Activated CD4-positive, CD25-positive, alpha-beta regulatory T cell treated with anti-CD3 and anti-CD28 coated beads, Interleukin-2, amount 50 U/mL, for 16 hours (primary cell): ENCODE measurements at regions not wholly inside any gene's neighbourhood (a gene's known extent, or its start where the extent isn't known, plus 50 kb on each side); places are given as distances from the start of the nearest gene placed in this dataset.
"Not testable (repeated sequence)": the region's sequence is repeated elsewhere in the genome, so short reads cannot be mapped to it uniquely, and the experiment has no call there.

Source experiments
- DNase-seq: peaks from one replicate; pipeline ENCODE4 v3.0.0-alpha.2; 2020; ENCODE audit warnings: low read depth, low spot score

DNA sequence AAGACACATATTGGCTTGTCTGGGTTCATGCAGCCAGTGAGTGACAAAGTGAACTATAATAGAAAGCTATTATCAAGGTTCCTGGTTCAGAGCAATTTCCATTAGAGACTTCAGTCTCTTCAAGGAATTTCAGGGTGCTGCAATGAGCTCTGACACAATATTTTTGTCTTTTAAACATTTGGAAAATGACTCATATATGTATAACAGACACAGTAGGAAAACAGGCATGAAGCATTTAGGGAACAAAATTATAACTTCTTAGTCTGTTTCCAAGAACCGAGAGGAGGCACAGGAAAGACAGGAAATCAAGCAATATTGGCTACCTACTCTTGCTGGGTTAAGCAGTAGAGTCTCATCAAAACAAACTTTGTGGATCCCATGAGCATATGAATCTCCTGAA is 170.4 kb downstream of the PTPRC start:
- no peak for DNase-seq

DNA sequence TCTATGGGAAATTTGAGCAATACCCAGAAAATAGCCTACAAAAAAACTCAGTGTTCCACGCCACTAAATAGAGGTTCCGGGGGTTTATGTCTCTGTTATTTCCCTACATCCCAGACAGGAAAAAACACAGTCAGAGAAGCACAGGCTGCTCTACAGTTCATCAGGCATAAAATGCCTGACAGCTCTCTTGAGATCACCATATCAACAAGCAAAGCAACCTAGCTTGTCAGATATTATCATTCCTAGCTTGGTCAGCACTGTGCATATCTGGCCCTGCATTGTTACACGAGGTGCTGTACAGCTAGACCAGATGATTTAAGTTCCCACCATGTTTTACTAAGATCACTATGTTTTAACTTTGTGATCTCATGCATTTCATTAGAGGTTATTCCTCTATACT is 172.6 kb downstream of the PTPRC start:
- no peak for DNase-seq

- no peak for DNase-seq
Measured at GRCh38 chr1:198823626-198824025, 184.8 kb downstream of the PTPRC start.

DNA sequence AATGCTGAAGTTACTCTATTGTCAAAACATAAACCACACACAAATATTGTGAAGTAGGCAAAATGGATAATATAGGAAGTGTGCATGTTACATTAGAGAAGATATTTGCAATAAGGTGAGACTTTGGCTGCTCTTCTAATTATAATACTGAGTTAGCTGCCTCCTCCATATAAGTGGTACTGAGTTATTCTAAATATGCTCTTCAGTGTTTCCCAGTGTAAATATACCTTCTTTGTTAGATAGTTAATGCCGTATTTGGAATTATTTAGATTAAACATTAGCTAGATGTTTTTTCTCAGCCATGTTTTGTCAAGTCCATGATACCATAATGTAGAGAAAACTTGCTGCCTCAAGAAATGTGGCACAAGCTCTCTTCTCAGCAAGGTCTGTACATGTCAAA is 186.4 kb downstream of the PTPRC start:
- no peak for DNase-seq

DNA sequence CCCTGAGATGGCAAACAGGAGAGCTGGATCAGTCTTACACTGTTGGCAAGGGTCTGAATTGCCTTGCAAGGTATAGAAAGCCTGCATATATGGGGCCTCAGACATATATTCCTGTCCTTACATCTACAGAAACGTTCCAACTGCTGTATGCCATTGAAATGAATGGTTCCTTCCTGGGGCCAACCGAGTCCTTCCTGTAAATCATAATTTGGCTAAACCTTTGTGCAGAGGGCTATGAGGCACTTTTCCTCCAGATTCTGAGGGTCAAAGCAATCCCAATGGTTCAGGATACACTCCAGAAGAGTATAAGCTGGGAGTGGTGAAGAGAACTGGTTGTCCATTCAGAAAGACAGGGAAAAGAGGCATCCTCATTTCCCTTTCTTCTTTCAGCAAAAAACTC is 190.5 kb downstream of the PTPRC start:
- no peak for DNase-seq

GRCh38 chr1:198829944-198830343 is 191.1 kb downstream of the PTPRC start:
- no peak for DNase-seq

DNA sequence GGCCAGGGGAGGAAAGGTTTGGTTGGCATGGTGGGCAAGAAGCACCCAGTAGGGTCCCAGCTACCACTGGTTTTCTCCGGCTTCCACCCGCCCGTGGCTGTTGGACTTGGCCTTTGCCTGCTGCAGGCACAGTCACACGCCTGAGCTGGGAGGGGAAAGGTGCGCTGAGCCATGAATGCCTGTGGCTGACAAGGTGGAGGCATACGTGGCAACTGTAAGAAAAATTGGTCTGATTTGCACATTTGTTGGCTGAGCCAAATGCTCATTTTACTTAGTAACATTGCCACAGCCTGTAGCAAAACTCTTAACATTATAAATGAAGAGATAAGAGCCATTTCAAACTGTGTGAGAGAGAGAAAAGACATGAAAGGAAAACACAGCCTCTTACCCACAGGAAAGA is 191.6 kb downstream of the PTPRC start:
- no peak for DNase-seq

DNA sequence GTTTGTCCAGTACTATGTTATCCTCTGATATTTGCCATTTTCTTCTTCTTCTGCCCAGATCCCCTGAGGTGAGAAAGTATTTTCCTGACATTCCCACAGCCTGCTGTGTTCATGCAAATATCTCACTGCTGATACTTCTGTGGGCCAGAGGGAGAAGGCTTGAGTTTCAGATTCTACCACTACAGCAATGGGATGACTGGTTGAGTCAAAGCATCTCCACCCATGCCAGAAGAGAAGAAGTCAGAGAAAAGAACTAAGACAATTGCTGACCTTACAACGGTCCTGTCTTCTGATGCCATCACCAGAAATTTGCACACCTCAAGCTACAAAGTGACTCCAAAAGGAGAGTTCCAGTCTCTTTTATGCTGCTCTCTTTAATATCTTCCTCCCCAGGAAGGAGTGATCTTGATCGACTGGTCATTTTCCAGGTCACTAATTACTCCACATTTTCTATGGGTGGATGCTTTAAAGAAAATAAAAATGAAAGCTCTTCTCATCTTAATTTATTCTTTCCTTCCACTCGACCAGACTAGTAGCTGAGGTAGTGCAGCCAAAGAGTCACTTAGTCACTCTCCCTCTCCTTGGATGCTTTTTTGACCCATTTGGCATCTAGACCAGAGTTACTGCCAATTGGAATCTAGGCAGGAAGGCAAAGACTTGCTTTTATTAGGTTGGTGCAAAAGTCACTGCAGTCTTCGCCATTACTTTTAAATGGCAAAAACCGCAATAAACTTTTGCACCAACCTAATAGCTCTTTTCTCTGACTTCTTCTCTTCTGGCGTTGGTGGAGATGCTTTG is 195.1 kb downstream of the PTPRC start:
- no peak for DNase-seq

DNA sequence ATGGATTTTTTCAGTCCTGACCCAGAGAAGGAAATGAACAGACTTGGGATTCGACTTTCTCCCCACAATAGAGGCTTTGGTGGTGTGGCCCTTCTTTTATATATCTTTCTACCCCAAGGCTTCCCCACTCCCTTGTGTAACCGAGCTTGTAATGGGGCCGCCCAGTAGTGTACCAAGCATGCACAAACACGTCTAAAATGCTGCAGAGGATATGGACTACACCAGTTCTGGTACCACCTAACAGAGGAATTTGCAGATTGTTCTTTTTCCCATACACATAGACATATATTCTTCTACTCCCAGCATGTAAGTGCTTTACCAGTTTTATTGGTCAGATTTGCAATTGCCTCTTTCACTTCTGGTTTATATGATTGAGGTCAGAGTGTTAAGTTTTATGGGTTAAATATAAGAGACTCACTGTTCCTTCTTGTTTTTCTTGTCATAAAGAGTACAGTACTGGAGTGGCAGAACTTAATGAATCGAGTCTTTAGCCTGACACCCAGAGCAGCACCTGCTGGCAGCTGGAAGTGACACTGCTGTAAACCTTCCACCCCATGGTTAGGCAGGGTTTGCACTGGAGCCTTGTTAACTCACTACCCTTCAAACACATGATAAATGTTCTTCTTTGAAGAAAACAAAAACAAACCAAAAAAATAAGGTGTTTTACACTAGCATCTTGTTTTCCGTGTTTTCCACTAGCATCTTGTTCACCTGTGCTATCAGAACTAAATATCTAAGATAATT is 198.6 kb downstream of the PTPRC start:
- no peak for DNase-seq

GRCh38 chr1:198838022-198838342 is 199.1 kb downstream of the PTPRC start:
- DNase-seq: no peak

DNA sequence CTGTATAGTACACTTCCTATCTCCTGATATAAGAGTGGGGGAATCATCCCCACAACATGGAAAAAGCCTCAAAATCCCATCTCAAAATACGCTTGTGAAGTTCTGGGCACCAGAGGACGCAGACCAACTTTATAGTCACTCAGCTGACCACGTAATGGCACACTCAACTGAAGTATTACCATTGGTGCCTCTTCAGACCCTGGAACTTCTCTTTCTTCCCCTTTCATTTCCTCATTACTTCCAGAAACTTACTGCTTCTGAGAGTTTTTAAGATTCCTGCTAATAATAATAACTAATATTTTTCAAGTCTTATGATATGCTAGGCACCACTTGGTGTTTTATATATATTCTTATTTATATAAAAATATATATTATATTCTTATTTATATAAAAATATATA is 202.6 kb downstream of the PTPRC start:
- DNase-seq: no peak

DNA sequence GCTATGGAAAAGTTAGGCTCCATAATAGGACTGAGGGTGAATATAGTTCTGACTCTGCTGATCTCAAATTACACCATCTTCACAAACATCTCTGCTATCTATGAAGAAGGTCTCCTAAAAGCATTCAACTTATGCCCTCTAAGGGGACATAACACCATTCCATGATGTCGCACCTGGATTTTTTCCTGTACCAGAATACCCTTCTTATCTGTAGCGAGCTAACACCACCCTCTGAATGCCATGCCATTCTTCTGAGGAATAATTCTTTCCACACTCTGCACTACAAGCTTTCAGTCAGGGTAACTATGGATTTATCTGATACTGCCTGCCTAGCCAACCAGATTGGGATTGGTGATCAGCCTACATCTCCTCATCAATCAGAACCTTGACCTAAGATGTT is 203.8 kb downstream of the PTPRC start:
- DNase-seq: no peak

DNA sequence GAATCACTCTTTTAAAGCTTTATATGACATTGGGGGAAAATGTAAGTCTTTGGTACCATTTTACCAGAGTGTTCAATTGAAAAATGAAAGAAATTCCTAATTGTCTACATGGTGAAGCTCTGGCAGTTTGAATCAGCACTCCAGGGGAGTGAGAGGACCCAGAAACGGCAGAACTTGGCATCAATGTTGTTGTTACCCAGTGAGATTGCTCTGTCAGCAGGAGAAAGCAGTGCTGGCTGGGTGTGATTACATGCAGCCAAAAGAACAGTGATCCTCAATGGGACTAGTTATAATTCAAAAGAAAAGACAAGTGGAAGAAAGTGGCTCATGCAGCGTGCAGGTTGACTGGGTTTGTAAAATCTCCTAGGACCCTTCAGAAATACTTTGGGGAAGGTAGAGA is 206.4 kb downstream of the PTPRC start:
- DNase-seq: no peak

- no peak for DNase-seq
Measured at GRCh38 chr1:198845851-198846250, 207.0 kb downstream of the PTPRC start.

DNA sequence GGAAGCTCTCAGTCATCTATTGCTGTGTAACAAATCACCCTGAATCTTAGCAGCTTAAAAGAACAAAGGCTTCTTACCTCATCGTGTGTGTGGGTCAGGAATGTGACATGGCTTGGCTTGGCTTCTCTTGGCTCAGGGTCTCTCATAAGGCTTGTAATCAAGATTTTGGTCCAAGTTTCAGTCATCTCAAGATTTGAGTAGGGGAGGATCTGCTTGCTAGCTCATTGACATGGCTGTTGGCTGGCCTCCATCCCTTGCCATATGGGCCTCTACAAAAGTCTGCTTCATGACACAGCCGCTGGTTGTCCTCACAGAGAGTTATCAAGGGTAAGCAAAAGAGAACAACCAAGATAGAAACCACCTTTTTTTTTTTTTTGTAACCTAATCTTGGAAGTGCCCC is 207.7 kb downstream of the PTPRC start:
- no peak for DNase-seq

DNA sequence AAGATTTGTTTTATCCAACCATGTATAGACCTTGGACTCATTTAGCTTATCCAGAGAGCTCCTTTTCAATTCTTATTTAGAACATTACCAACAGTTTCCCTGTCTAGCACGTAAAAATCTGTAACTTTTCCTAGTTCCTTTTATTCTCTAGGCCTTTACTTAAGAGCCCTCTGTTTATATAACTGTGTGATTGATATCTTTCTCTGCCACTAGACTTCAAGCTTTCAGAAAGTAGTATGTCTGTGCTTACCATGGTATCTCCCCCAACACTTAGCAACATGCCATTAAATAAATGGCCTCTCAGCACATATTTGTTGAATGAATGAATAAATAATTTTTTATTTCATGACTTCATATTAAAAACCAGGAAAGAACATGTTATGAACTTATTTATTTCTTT is 209.4 kb downstream of the PTPRC start:
- no peak for DNase-seq

GRCh38 chr1:198848649-198849048 is 209.8 kb downstream of the PTPRC start:
- DNase-seq: no peak

- DNase-seq: no peak
Measured at GRCh38 chr1:198849093-198849492, 210.3 kb downstream of the PTPRC start.

DNA sequence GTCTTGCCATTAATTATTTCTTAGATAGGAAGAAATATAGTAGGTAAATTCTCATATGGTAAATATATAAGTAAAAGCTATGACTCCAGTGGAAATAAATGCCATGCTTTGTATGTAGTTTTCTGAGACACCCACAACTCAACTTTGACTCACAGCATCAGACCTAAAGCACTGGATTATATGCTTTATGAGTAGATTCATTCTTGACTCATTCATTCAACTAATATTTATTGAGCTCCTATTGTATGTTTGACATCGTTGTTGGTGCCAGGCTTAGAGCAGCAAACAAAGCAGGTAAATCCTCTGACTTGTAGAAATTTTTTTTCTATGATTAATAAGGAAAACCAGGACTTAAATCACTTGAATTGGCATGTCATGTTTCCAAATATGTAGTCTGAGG is 211.4 kb downstream of the PTPRC start:
- no peak for DNase-seq

GRCh38 chr1:198850966-198851365 is 212.1 kb downstream of the PTPRC start:
- DNase-seq: not testable (repeated sequence)

- DNase-seq: no peak
Measured at GRCh38 chr1:198856601-198857000, 217.8 kb downstream of the PTPRC start.

GRCh38 chr1:198858033-198858432 is 219.2 kb downstream of the PTPRC start:
- no peak for DNase-seq

- no peak for DNase-seq
Measured at GRCh38 chr1:198860371-198860770, 221.5 kb downstream of the PTPRC start.
